SU-DHL-6 (cell line): ENCODE measurements at regions not wholly inside any gene's neighbourhood (a gene's known extent, or its start where the extent isn't known, plus 50 kb on each side); places are given as distances from the start of the nearest gene placed in this dataset.

Source experiments
- H2AFZ ChIP-seq: fragments of 200-600 bp; sonication (generic); 2 replicates; pipeline ENCODE4 v1.6.1; 2014; ENCODE audit warnings: low read depth, mild to moderate bottlenecking, moderate library complexity, mixed read lengths, antibody characterized with exemption, low read length; ENCODE audit not compliant: severe bottlenecking
- H3F3A ChIP-seq: fragments of 200-600 bp; shearing (Covaris generic); 2 replicates; pipeline ENCODE4 v1.6.0; 2016; ENCODE audit warnings: antibody characterized with exemption, mild to moderate bottlenecking; ENCODE audit not compliant: insufficient read depth
- H3K27ac ChIP-seq: fragments of 200-600 bp; sonication (generic); 2 replicates; pipeline ENCODE4 v1.5.1; 2016; ENCODE audit warnings: low read depth, mild to moderate bottlenecking, low read length, moderate library complexity, mixed read lengths
- H3K27me3 ChIP-seq: fragments of 200-600 bp; sonication (generic), shearing (Covaris generic); 2 replicates; pipeline ENCODE4 v1.6.0; 2014; ENCODE audit warnings: mild to moderate bottlenecking, low read length
- H3K36me3 ChIP-seq: fragments of 200-600 bp; sonication (generic); 2 replicates; pipeline ENCODE4 v1.6.1; 2014; ENCODE audit warnings: mild to moderate bottlenecking, low read length, mixed read lengths
- H3K4me2 ChIP-seq: fragments of 300-600, 200-600 bp; shearing (Covaris generic), sonication (generic); 2 replicates; pipeline ENCODE4 v1.6.0; 2014; ENCODE audit warnings: low read length, low read depth, mild to moderate bottlenecking; ENCODE audit not compliant: poor library complexity, severe bottlenecking
- H3K4me3 ChIP-seq: fragments of 200-600 bp; sonication (generic); 2 replicates; pipeline ENCODE4 v1.5.1; 2014; ENCODE audit warnings: antibody characterized with exemption, low read length, mild to moderate bottlenecking, mixed read lengths; ENCODE audit not compliant: insufficient read depth, poor library complexity, severe bottlenecking
- H3K79me2 ChIP-seq: fragments of 200-600 bp; sonication (generic); 2 replicates; pipeline ENCODE4 v1.6.1; 2014; ENCODE audit warnings: mild to moderate bottlenecking, low read length, moderate library complexity; ENCODE audit not compliant: insufficient read depth
- H3K9ac ChIP-seq: fragments of 200-600 bp; sonication (generic); 2 replicates; pipeline ENCODE4 v1.7.0; 2014; ENCODE audit warnings: mild to moderate bottlenecking, low read length
- H3K9me2 ChIP-seq: fragments of 200-600 bp; sonication (generic); replicated peaks from 2 replicates; pipeline ENCODE4 v1.6.1; 2014; ENCODE audit warnings: low read length; ENCODE audit not compliant: insufficient read depth
- H3K9me3 ChIP-seq: fragments of 200-600 bp; sonication (generic); 2 replicates; pipeline ENCODE4 v1.6.1; 2014; ENCODE audit warnings: low read length, mixed read lengths; ENCODE audit not compliant: insufficient read depth
- H4K20me1 ChIP-seq: fragments of 200-600 bp; sonication (generic); 2 replicates; pipeline ENCODE4 v1.6.1; 2014; ENCODE audit warnings: low read depth, mild to moderate bottlenecking, antibody characterized with exemption, low read length, moderate library complexity, mixed read lengths
- CTCF ChIP-seq: fragments of 200-600 bp; sonication (generic); IDR thresholded peaks from one replicate; pipeline ENCODE4 v1.5.1; 2017; ENCODE audit warnings: antibody characterized with exemption, mild to moderate bottlenecking, low read length, moderate library complexity; ENCODE audit not compliant: insufficient read depth, poor library complexity, severe bottlenecking
- EZH2phosphoT487 ChIP-seq: fragments of 200-600 bp; sonication (generic), shearing (Covaris generic); conservative IDR thresholded peaks from 2 replicates; pipeline ENCODE4 v1.6.1; 2018; ENCODE audit warnings: mild to moderate bottlenecking, antibody characterized with exemption, low read length, moderate library complexity, mixed read lengths

GRCh38 chr5:82758881-82759280 is 318.3 kb downstream of the TMEM167A start:
- Histone ChIP-seq H3K9me2 (no peaks in the 10 kb centered on the region), H3K79me2 (no peaks in the 10 kb centered on the region), H3K36me3 (no peaks in the 10 kb centered on the region), H3K27ac (no peak overlapping the region), H3K27me3 (no peaks in the 10 kb centered on the region; the same call in 1 of the 2 replicates), H3K4me3 (no peak overlapping the region), H3K9me3 (no peaks in the 10 kb centered on the region), H4K20me1 (no peaks in the 10 kb centered on the region), H3K4me2 (no peak overlapping the region), H3K9ac (no peak overlapping the region), H3F3A (no peaks in the 10 kb centered on the region), H2AFZ (no peak overlapping the region)
- TF ChIP-seq EZH2phosphoT487, result no peak
- no peak for TF ChIP-seq CTCF

GRCh38 chr5:82754759-82755158 is 322.4 kb downstream of the TMEM167A start:
- Histone ChIP-seq H3K79me2 (no peaks in the 10 kb centered on the region), H3K4me3 (no peak overlapping the region), H3K9me3 (no peaks in the 10 kb centered on the region), H4K20me1 (no peaks in the 10 kb centered on the region), H3K36me3 (no peaks in the 10 kb centered on the region), H3K9ac (no peak overlapping the region), H3F3A (no peaks in the 10 kb centered on the region), H3K27me3 (no peaks in the 10 kb centered on the region; the same call in 1 of the 2 replicates), H3K9me2 (no peaks in the 10 kb centered on the region), H3K4me2 (no peak overlapping the region), H2AFZ (no peak overlapping the region), H3K27ac (no peak overlapping the region)
- TF ChIP-seq EZH2phosphoT487 (no peak), CTCF (no peak)

- no peaks in the 10 kb centered on the region for H3K79me2 ChIP-seq
- H3K9me2 ChIP-seq, result no peaks in the 10 kb centered on the region
- H4K20me1 ChIP-seq, result no peaks in the 10 kb centered on the region
- no peaks in the 10 kb centered on the region for H3K9me3 ChIP-seq
- no peak overlapping the region for H3K27ac ChIP-seq
- no peaks in the 10 kb centered on the region; the same call in 1 of the 2 replicates for H3K27me3 ChIP-seq
- no peak overlapping the region for H3K4me2 ChIP-seq
- H3F3A ChIP-seq, result no peaks in the 10 kb centered on the region
- H3K36me3 ChIP-seq, result no peaks in the 10 kb centered on the region
- H2AFZ ChIP-seq, result no peak overlapping the region
- no peak overlapping the region for H3K4me3 ChIP-seq
- TF ChIP-seq EZH2phosphoT487 (no peak), CTCF (no peak)
- H3K9ac ChIP-seq, result no peak overlapping the region
Measured at GRCh38 chr5:82754036-82754746, 323.0 kb downstream of the TMEM167A start.
